Naive thymus-derived CD4-positive, alpha-beta T cell (primary cell): ENCODE measurements at regions not wholly inside any gene's neighbourhood (a gene's known extent, or its start where the extent isn't known, plus 50 kb on each side); places are given as distances from the start of the nearest gene placed in this dataset.
"Not testable (repeated sequence)": the region's sequence is repeated elsewhere in the genome, so short reads cannot be mapped to it uniquely, and the experiment has no call there.

Experiments used
- ATAC-seq: fragments of 150-1000 bp; cut with Tn5 transposase; 2 replicates; pipeline ENCODE4 v1.10.0; 2021; ENCODE audit warnings: mild to moderate bottlenecking, moderate library complexity
- CTCF ChIA-PET: fragments of 350-600 bp; sonication (Branson Sonifier 250); formaldehyde crosslinking; loops from one replicate; lab custom pipeline; 2021; ENCODE audit warnings: antibody characterized with exemption; lab: Charles Lee
- POLR2A ChIA-PET: fragments of 350-600 bp; sonication (Branson Sonifier 250); formaldehyde crosslinking; loops from one replicate; lab custom pipeline; 2021; ENCODE audit warnings: antibody characterized with exemption, inconsistent platforms; lab: Charles Lee
- DNase-seq, 9 donors: peaks; one replicate each; pipeline versions ENCODE4 v3.0.0 to v3.0.0-alpha.2; 2020 to 2022; ENCODE audit warnings: mixed read lengths in 1 of 9
- H3K27ac ChIP-seq: one replicate; pipeline ENCODE4 v1.7.0; 2013; ENCODE audit warnings: mild to moderate bottlenecking, low read depth, low read length, moderate library complexity
- H3K27me3 ChIP-seq, 2 donors: one replicate each; pipeline ENCODE4 v1.7.0; 2013; ENCODE audit warnings: low read length in 2 of 2, mild to moderate bottlenecking in 2 of 2, moderate library complexity in 2 of 2; ENCODE audit not compliant: control insufficient read depth in 2 of 2, insufficient read depth in 2 of 2
- H3K36me3 ChIP-seq, 3 experiments: 1 replicate in 2 of 3; 2 replicates in 1 of 3; pipeline ENCODE4 v1.7.0; 2013; ENCODE audit warnings: low read length in 3 of 3, mild to moderate bottlenecking in 3 of 3, moderate library complexity in 1 of 3; ENCODE audit not compliant: insufficient read depth in 3 of 3, control insufficient read depth in 2 of 3
- H3K4me1 ChIP-seq, 2 donors: one replicate each; pipeline ENCODE4 v1.7.0; 2013; ENCODE audit warnings: low read length in 2 of 2, mild to moderate bottlenecking in 2 of 2, moderate library complexity in 1 of 2; ENCODE audit not compliant: control insufficient read depth in 2 of 2, insufficient read depth in 2 of 2
- H3K4me3 ChIP-seq: 2 replicates; pipeline ENCODE4 v1.7.0; 2013; ENCODE audit warnings: mild to moderate bottlenecking, low read length
- H3K9me3 ChIP-seq, 3 experiments: 1 replicate in 2 of 3; 2 replicates in 1 of 3; pipeline ENCODE4 v1.7.0; 2013; ENCODE audit warnings: low read length in 3 of 3; ENCODE audit not compliant: control insufficient read depth in 2 of 3
- H3K27ac Mint-ChIP-seq, 9 donors: one replicate each; pipeline ENCODE4 v1.8.0; 2020 to 2022; ENCODE audit warnings: mixed read lengths in 9 of 9, mild to moderate bottlenecking in 8 of 9, moderate library complexity in 5 of 9, inconsistent platforms in 2 of 9
- H3K27me3 Mint-ChIP-seq, 5 donors: one replicate each; pipeline ENCODE4 v1.8.0; 2021 to 2022; ENCODE audit warnings: mixed read lengths in 5 of 5, mild to moderate bottlenecking in 1 of 5
- H3K36me3 Mint-ChIP-seq, 5 donors: one replicate each; pipeline ENCODE4 v1.8.0; 2020 to 2022; ENCODE audit warnings: mixed read lengths in 5 of 5, mild to moderate bottlenecking in 3 of 5, inconsistent platforms in 1 of 5
- H3K4me1 Mint-ChIP-seq, 7 donors: one replicate each; pipeline ENCODE4 v1.8.0; 2020 to 2022; ENCODE audit warnings: mixed read lengths in 7 of 7, mild to moderate bottlenecking in 3 of 7, inconsistent platforms in 1 of 7
- H3K4me3 Mint-ChIP-seq, 10 donors: one replicate each; pipeline ENCODE4 v1.8.0; 2020 to 2022; ENCODE audit warnings: mild to moderate bottlenecking in 10 of 10, mixed read lengths in 10 of 10, moderate library complexity in 6 of 10, inconsistent platforms in 2 of 10
- H3K9me3 Mint-ChIP-seq, 11 donors: one replicate each; pipeline ENCODE4 v1.8.0; 2020 to 2022; ENCODE audit warnings: mixed read lengths in 11 of 11, mild to moderate bottlenecking in 4 of 11, inconsistent platforms in 1 of 11, moderate library complexity in 1 of 11
- intact Hi-C, 2 donors: fragments of 100-400 bp; cut with micrococcal nuclease; formaldehyde crosslinking; loops; one replicate each; pipeline ENCODE4 v1.15.1; 2023

GRCh38 chr5:117315170-117315569 is 740.5 kb upstream of the SEMA6A start:
- Histone ChIP-seq H3K4me1 (no peaks in the 10 kb centered on the region), H3K36me3 (no peaks in the 10 kb centered on the region), H3K9me3 (no peaks in the 10 kb centered on the region), H3K27ac (no peak overlapping the region), H3K4me3 (no peak overlapping the region), H3K27me3 (no peaks in the 10 kb centered on the region)
- no peak overlapping the region for H3K4me3 Mint-ChIP-seq
- intact Hi-C loops = no loop called here
- no peak overlapping the region for H3K27ac Mint-ChIP-seq
- H3K4me1 Mint-ChIP-seq = no peaks in the 10 kb centered on the region
- no peaks in the 10 kb centered on the region for H3K36me3 Mint-ChIP-seq
- H3K27me3 Mint-ChIP-seq = no peaks in the 10 kb centered on the region
- peaks cover 0 to 9% (median 0%) of the 10 kb centered on the region in 11 donors for H3K9me3 Mint-ChIP-seq
- DNase-seq (no peak), ATAC-seq (no peak)
- CTCF ChIA-PET = no interaction called here
- POLR2A ChIA-PET = no interaction called here

DNA sequence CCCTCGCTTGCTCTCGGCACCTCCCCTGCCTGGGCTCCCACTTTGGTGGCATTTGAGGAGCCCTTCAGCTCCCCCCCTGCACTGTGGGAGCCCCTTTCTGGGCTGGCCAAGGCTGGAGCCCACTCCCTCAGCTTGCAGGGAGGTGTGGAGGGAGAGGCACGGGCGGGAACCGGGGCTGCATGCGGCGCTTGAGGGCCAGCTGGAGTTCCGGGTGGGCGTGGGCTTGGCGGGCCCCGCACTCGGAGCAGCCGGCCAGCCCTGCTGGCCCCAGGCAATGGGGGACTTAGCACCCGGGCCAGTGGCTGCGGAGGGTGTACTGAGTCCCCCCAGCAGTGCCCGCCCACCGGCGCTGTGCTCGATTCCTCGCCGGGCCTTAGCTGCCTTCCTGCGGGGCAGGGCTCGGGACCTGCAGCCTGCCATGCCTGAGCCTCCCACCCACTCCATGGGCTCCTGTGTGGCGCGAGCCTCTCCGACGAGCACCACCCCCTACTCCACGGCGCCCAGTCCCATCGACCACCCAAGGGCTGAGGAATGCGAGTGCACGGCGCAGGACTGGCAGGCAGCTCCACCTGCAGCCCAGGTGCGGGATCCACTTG is 730.0 kb upstream of the SEMA6A start:
- H3K4me1 Mint-ChIP-seq, H3K36me3 Mint-ChIP-seq, CTCF ChIA-PET, H3K27me3 Mint-ChIP-seq, H3K4me1 ChIP-seq, H3K9me3 ChIP-seq, ATAC-seq, H3K36me3 ChIP-seq, H3K27ac Mint-ChIP-seq, intact Hi-C loops, H3K4me3 Mint-ChIP-seq, H3K4me3 ChIP-seq, H3K27me3 ChIP-seq, DNase-seq, H3K27ac ChIP-seq, POLR2A ChIA-PET: not testable (repeated sequence)
- peaks cover 0 to 10% (median 3%) of the 10 kb centered on the region in 11 donors for H3K9me3 Mint-ChIP-seq

DNA sequence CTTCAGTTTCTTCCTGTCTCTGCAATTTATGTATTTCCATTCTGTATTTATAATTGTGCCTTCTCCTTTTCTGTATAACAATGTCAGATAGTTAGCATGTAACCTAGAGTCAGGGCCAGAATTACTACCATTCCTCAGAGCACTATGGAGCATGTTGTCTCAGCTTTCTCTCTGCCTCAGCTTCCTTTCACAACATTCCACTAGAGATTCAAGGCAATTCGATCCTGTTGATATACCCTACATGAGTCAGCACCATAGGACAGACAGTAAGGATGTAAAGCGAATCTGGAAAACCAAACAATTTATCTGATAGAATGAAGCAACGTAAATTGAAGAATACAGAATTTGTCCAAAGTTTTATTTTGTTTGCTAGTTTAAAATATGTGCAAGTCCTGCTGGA is 728.3 kb upstream of the SEMA6A start:
- Histone ChIP-seq H3K36me3 (no peaks in the 10 kb centered on the region), H3K27ac (no peak overlapping the region), H3K9me3 (no peaks in the 10 kb centered on the region), H3K4me3 (no peak overlapping the region), H3K27me3 (no peaks in the 10 kb centered on the region), H3K4me1 (no peaks in the 10 kb centered on the region)
- no peak for DNase-seq
- no peak for ATAC-seq
- POLR2A ChIA-PET = no interaction called here
- Mint-ChIP-seq H3K27me3 (no peaks in the 10 kb centered on the region), H3K27ac (no peak overlapping the region), H3K9me3 (peaks cover 0 to 10% (median 4%) of the 10 kb centered on the region in 11 donors), H3K4me3 (no peak overlapping the region), H3K4me1 (no peaks in the 10 kb centered on the region), H3K36me3 (no peaks in the 10 kb centered on the region)
- CTCF ChIA-PET = no interaction called here
- intact Hi-C loops = no loop called here

GRCh38 chr5:117302473-117302872 is 727.9 kb upstream of the SEMA6A start:
- Histone ChIP-seq H3K4me1 (no peaks in the 10 kb centered on the region), H3K27ac (no peak overlapping the region), H3K36me3 (no peaks in the 10 kb centered on the region), H3K9me3 (no peaks in the 10 kb centered on the region), H3K4me3 (no peak overlapping the region), H3K27me3 (no peaks in the 10 kb centered on the region)
- no peaks in the 10 kb centered on the region for H3K4me1 Mint-ChIP-seq
- intact Hi-C loops = no loop called here
- no peak overlapping the region for H3K4me3 Mint-ChIP-seq
- no peak for DNase-seq
- H3K36me3 Mint-ChIP-seq = no peaks in the 10 kb centered on the region
- no peak overlapping the region for H3K27ac Mint-ChIP-seq
- ChIA-PET POLR2A (no interaction called here), CTCF (no interaction called here)
- no peaks in the 10 kb centered on the region for H3K27me3 Mint-ChIP-seq
- H3K9me3 Mint-ChIP-seq = peaks cover 0 to 10% (median 4%) of the 10 kb centered on the region in 11 donors
- ATAC-seq = no peak

DNA sequence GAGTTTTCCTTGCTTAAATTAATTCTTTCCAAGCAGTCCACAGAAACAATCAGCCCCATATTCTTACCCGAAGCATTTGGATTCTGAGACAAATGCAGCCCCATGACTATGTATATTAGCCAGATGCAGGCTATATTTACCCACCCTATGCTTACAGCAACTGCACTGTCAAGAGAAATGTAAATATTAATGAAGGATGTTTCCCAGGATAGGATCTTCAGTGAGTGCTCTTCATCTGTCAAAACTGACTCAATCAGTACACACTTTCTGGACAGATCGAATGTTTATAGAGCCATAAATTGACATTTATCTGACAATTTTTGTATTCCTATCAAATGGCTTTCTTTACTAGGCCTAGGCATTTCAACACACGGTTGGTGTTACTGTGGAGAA is 725.3 kb upstream of the SEMA6A start:
- Histone ChIP-seq H3K27ac (no peak overlapping the region), H3K9me3 (no peaks in the 10 kb centered on the region), H3K27me3 (no peaks in the 10 kb centered on the region), H3K36me3 (no peaks in the 10 kb centered on the region), H3K4me1 (no peaks in the 10 kb centered on the region), H3K4me3 (no peak overlapping the region)
- ChIA-PET CTCF (no interaction called here), POLR2A (no interaction called here)
- no peak overlapping the region for H3K4me3 Mint-ChIP-seq
- H3K4me1 Mint-ChIP-seq = no peaks in the 10 kb centered on the region
- H3K36me3 Mint-ChIP-seq = peaks cover 0 to 6% (median 0%) of the 10 kb centered on the region in 5 donors
- DNase-seq (no peak), ATAC-seq (no peak)
- intact Hi-C loops = no loop called here
- H3K27ac Mint-ChIP-seq = no peak overlapping the region
- peaks cover 0 to 12% (median 2%) of the 10 kb centered on the region in 11 donors for H3K9me3 Mint-ChIP-seq
- no peaks in the 10 kb centered on the region for H3K27me3 Mint-ChIP-seq

DNA sequence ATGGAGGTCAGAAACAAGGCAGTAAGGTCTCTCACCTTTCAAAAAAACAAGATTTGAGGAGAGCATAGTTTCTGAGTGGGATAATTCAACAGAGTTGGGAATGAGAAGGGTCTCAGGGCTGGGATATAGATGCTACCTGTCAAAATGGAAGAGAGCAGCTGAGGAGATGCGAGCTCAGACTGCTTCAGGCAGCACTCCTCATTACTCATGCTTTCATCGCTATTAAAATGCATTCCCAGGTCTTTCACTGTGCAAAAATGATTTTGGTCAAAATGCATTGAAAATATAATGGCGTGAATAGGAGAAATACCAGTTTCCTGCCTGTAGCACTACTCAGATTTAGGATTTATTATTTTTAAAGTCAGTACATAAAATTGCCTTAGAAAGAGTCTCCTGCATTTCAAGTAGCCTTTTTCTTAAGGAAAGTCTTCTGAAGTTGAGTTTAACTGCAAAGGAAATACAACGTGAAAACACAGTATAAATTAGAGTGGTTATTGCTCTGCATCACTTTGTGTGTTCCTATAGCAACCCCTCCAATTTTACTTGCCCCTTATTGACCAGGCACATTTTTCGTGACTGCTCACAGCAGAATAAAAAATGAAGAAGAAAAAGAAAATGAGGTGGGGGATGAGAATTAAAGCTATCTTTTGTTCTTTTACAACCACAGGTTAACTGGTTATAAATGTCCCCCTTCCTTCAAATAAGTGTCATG is 724.8 kb upstream of the SEMA6A start:
- ATAC-seq (no peak), DNase-seq (no peak)
- peaks cover 0 to 12% (median 2%) of the 10 kb centered on the region in 11 donors for H3K9me3 Mint-ChIP-seq
- Histone ChIP-seq H3K9me3 (no peaks in the 10 kb centered on the region), H3K27ac (no peak overlapping the region), H3K27me3 (no peaks in the 10 kb centered on the region), H3K36me3 (no peaks in the 10 kb centered on the region), H3K4me3 (no peak overlapping the region), H3K4me1 (no peaks in the 10 kb centered on the region)
- intact Hi-C loops = no loop called here
- H3K36me3 Mint-ChIP-seq = peaks cover 0 to 6% (median 0%) of the 10 kb centered on the region in 5 donors
- H3K4me1 Mint-ChIP-seq = no peaks in the 10 kb centered on the region
- no peaks in the 10 kb centered on the region for H3K27me3 Mint-ChIP-seq
- no peak overlapping the region for H3K27ac Mint-ChIP-seq
- ChIA-PET CTCF (no interaction called here), POLR2A (no interaction called here)
- no peak overlapping the region for H3K4me3 Mint-ChIP-seq

- H3K27me3 Mint-ChIP-seq = no peaks in the 10 kb centered on the region
- H3K27me3 ChIP-seq = no peaks in the 10 kb centered on the region
- H3K36me3 Mint-ChIP-seq = peaks cover 0 to 6% (median 0%) of the 10 kb centered on the region in 5 donors
- CTCF ChIA-PET = no interaction called here
- H3K9me3 ChIP-seq = no peaks in the 10 kb centered on the region
- intact Hi-C loops = no loop called here
- no peaks in the 10 kb centered on the region for H3K4me1 Mint-ChIP-seq
- POLR2A ChIA-PET = no interaction called here
- no peaks in the 10 kb centered on the region for H3K36me3 ChIP-seq
- H3K4me3 Mint-ChIP-seq = no peak overlapping the region
- H3K27ac Mint-ChIP-seq = no peak overlapping the region
- no peaks in the 10 kb centered on the region for H3K4me1 ChIP-seq
- H3K9me3 Mint-ChIP-seq = peaks cover 0 to 22% (median 3%) of the 10 kb centered on the region in 11 donors
- H3K4me3 ChIP-seq = no peak overlapping the region
- DNase-seq = no peak
- ATAC-seq = no peak
- no peak overlapping the region for H3K27ac ChIP-seq
These were observed 722.2 kb upstream of the SEMA6A start for GRCh38 chr5:117296872-117297271.
